GM19438 (cell line): ENCODE measurements at regions not wholly inside any gene's neighbourhood (a gene's known extent, or its start where the extent isn't known, plus 50 kb on each side); places are given as distances from the start of the nearest gene placed in this dataset.

Experiments used
- ATAC-seq: cut with Tn5 transposase; IDR thresholded peaks from one replicate; pipeline ENCODE4 v1.9.1; 2021; ENCODE audit warnings: low read depth; ENCODE audit not compliant: unreplicated experiment

DNA sequence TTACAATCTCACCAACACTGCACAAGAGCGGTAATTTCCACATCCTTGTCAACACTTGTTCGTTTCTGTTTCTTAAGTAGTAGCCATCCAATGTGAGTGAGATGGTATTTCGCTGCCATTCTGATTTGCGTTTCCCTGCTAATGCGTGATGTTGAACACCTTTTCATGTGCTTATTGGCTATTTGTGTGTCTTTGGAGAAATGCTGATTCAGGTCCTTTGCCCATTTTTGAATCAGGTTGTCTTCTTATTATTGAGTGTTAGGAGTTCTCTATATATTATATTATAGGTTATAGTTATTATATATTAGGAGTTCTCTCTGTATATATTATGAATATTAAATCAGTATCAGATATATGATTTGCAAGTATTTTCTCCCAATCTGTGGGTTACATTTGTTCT is 59.9 kb upstream of the IRX4 start:
- ATAC-seq, result no peak

DNA sequence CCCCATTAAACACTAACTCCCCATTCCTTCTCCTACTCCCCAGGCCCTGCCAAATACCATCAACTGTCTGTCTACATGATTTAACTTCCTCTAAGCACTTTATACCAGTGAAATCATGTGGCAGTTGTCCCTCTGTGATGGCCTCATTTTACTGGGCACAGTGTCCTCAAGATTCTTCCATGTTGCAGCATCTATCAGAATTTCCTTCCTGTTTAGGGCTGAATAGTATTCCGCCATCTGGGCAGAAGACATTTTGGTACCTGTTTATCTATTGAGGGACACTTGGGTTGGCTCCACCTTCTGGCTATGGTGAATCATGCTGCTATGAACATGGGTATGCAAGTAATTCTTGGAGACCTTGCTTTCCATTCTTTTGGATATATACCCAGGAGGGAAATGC is 59.4 kb upstream of the IRX4 start:
- no peak for ATAC-seq

DNA sequence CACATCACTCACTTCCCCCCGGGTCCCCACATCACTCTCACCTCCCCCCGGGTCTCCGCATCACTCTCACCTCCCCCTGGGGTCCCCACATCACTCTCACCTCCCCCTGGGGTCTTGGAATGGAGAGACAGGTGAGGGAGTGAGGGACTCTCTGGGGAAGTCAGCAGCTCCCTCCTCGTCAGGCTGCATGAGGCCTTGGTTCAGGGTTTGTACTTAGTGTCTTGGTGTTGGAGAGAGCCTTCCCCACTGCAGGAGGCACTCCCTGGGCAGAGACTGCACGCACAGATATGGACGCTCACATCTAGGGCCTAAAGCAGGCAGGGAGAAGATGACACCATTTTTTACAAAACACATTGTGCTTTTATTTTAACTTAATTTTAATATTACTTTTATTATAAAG is 56.5 kb upstream of the IRX4 start:
- ATAC-seq, result no peak

DNA sequence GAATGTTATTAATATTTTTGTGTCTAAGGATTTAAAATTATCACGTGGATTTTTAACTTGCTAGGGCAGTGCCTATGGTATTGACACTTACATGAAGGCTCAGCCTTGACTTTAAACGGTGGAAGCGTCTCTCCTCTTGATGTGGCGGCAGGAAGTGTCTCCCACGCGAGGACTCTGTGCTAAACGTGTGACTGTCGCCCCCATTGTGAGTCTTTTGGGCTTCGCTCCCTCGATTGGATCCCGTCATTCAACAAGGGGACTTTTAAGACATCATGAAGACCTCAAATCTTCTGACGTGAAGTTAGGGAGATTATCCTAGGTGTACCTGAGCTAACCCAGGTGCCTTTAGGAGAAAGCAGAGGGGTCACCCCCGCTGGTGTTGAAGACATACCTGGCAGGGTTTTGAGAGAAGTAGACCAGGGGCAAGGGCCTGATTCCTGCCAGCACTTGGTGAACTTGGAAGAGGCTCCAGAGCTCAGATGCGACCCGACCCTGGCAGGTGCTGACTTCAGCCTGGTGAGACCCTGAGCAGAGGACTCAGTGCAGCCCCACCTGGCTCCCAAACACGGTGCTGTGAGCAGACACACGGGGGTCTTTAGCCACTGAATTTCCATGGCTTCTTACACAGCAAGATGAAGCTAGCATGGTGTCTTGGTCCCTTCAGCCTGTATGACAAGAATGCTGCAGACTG is 55.7 kb upstream of the IRX4 start:
- ATAC-seq, result no peak

DNA sequence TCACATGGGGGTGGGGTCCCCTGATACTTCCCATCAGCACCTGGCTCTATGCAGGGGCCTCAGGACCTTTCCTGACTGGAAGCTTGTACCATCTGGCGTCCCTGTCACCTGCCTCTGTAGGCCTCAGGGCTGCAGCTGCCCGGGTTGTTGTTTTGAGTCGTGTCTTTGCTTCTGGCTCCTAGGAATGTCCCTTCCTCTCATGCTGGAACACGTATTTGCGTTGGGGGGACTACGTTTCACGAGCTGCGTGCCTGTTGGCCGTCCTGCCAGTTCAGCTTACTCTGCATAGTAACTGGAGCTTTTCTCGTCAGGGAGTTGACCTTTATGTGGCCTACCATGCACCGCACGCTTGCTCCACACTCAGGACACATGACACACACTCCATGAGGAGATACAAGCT is 54.9 kb upstream of the IRX4 start:
- ATAC-seq, result no peak

DNA sequence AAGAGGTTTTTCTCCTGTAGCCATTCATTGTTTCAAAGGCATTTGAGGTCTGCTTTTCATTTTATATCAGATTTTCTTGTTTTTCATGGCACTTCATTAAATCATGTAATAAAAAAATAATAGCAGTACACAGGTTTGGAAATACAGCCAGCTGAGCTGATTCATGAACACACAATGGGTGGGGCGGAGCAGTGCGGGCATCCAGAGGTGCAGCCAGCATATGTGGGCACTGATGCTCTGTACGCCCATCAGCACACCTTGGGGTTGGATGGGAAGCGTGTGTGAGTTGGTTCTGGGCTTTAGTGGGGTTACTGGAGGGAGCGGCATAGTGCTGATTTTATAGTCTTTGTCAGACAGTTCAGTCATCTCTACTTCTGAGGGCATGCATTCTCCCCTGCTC is 54.2 kb upstream of the IRX4 start:
- no peak for ATAC-seq

DNA sequence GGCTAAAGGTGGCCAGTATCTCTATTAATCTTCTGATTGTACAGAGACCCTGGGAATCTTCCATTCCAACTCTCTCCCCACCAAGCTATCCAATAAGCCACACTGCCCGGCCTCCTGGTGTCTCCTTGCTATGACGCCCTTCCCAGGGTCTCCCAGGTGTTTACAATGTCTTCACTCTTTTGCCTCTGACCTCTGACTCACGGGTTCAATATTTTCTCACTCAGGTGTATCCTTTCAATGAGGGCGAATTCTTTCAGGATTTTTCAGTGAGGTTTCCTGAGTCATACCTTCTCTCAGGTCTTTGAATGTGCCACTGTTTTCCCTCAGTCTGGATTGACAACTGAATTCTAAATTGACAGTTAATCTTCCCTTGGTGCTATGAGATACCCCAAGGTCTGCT is 53.7 kb upstream of the IRX4 start:
- no peak for ATAC-seq

DNA sequence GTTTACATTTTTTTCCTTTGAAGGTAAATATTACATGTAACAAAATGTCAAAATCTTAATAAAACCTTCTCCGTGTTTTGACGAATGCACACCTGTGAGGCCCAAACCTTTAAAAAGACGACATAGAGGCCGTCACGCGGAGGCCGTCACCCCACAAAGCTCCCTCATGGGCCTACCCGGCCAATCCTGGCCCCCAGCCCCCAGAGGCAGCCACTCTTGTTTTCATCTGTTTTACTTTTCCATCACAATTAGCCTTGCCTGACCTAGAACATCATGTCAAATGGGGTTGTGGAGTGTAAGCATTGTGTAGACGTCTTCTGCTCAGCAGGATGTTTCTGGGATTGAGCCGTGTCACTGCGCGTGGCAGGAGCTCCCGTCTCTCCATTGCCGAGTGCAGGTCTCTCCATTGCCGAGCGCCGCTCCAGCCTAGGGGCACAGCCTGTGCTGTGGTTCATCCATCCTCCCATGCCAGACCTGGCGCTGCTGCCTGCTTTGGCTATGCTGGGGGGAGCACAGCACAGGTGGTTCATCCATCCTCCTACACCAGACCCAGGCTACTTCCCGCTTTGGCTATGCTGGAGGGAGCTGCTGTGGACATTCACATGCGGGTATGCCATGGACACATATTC is 52.2 kb upstream of the IRX4 start:
- no peak for ATAC-seq

DNA sequence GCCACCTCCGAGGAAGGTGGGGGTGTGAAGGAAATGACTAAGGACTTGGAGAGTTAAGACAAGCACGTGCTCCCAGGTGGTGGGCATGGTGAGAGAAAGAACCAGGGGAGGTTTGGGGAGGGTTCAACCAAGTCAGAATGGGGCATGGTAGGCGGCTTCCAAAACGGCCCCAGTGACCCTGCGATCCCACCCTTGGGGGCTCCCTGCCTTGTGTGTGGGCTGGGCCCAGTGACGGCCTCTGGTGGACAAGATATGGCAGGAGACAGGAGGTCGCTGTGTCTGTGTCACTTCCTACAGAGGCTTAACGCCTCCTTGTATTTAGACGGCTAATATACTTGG is 51.3 kb upstream of the IRX4 start:
- no peak for ATAC-seq

DNA sequence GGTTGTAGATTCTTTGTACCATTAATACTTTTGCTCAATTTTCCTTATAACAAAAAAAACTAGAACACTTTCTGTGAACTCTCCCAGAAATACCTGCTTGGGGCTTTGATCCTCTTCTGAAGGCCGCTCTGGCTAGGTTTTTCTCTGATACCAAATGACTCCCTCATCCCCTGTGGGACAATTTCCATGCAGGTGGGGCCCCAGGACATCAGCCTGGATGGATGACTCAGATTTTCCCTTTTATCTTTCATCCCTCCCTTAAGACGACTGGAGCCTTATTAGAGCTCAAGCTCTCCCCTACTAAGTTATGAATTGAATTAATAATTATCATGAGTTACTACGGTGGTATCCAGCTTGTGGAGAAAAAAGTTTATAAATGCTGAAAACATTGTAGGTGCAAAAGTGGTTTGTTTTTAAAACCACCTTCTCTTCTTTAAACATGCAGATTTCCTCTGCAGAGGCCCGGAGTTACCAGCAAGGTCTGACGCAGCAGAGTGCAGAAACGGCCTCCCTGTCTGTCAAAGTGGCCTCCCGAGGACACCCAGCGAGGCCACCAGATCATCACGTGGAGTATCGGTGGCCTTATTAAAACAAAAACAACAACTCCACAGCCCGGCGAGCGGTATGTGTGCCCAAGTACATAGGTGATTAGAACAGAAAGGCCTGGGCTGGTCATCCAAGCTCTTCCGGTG is 50.8 kb upstream of the IRX4 start:
- ATAC-seq, result no peak
